ENCODE measurements at regions not wholly inside any gene's neighbourhood (a gene's known extent, or its start where the extent isn't known, plus 50 kb on each side); places are given as distances from the start of the nearest gene placed in this dataset.

GRCh38 chr3:5633960-5634359 is 446.5 kb downstream of the EDEM1 start:
- Mint-ChIP-seq H3K27me3 (ENCODE audit: low read depth in 2 of 2) (no peaks in the 10 kb centered on the region), H3K36me3 (no peaks in the 10 kb centered on the region), H3K4me3 (no peak overlapping the region), H3K4me1 (no peaks in the 10 kb centered on the region), H3K27ac (no peak overlapping the region), H3K9me3 (peaks cover 2 to 3% of the 10 kb centered on the region in 2 donors)
- no peaks in the 10 kb centered on the region for H3K27me3 ChIP-seq (ENCODE audit: control insufficient read depth, insufficient read depth, low read length)
- no peak for TF ChIP-seq CTCF (IDR thresholded peaks at IDR 0.05)
- DNase-seq (no peak), ATAC-seq (no peak)
- WGBS (ENCODE audit: insufficient coverage), result 84% methylated on average over 10 of the region's 10 CpGs
- no peaks in the 10 kb centered on the region for H3K36me3 ChIP-seq (ENCODE audit: control insufficient read depth, insufficient read depth, low read length)
- intact Hi-C loops (cut with micrococcal nuclease), result no loop called here
- no peak overlapping the region for H3K4me3 ChIP-seq (ENCODE audit: low read length)
- H3K9me3 ChIP-seq (ENCODE audit: control insufficient read depth, insufficient read depth, low read length), result peaks cover 3% of the 10 kb centered on the region
- no peak overlapping the region for H3K27ac ChIP-seq (ENCODE audit: low read length)
- no peaks in the 10 kb centered on the region for H3K4me1 ChIP-seq (ENCODE audit: control insufficient read depth, insufficient read depth, low read length)

GRCh38 chr3:5634411-5634810 is 446.9 kb downstream of the EDEM1 start:
- no peaks in the 10 kb centered on the region for H3K4me1 ChIP-seq (ENCODE audit: control insufficient read depth, insufficient read depth, low read length)
- DNase-seq (no peak), ATAC-seq (no peak)
- no peaks in the 10 kb centered on the region for H3K36me3 Mint-ChIP-seq
- H3K27ac ChIP-seq (ENCODE audit: low read length), result no peak overlapping the region
- intact Hi-C loops (cut with micrococcal nuclease), result no loop called here
- no peaks in the 10 kb centered on the region for H3K4me1 Mint-ChIP-seq
- TF ChIP-seq CTCF (IDR thresholded peaks at IDR 0.05), result no peak
- H3K4me3 Mint-ChIP-seq, result no peak overlapping the region
- no peaks in the 10 kb centered on the region for H3K36me3 ChIP-seq (ENCODE audit: control insufficient read depth, insufficient read depth, low read length)
- H3K9me3 ChIP-seq (ENCODE audit: control insufficient read depth, insufficient read depth, low read length), result peaks cover 3% of the 10 kb centered on the region
- no peak overlapping the region for H3K27ac Mint-ChIP-seq
- no peaks in the 10 kb centered on the region for H3K27me3 Mint-ChIP-seq (ENCODE audit: low read depth in 2 of 2)
- H3K9me3 Mint-ChIP-seq, result peaks cover 2 to 3% of the 10 kb centered on the region in 2 donors
- no peaks in the 10 kb centered on the region for H3K27me3 ChIP-seq (ENCODE audit: control insufficient read depth, insufficient read depth, low read length)
- H3K4me3 ChIP-seq (ENCODE audit: low read length), result no peak overlapping the region
- 92% methylated on average over 4 of the region's 6 CpGs for WGBS (ENCODE audit: insufficient coverage)

GRCh38 chr3:5635746-5636145 is 448.2 kb downstream of the EDEM1 start:
- Histone ChIP-seq H3K27ac (ENCODE audit: low read length) (no peak overlapping the region), H3K9me3 (ENCODE audit: control insufficient read depth, insufficient read depth, low read length) (peaks cover 3% of the 10 kb centered on the region), H3K27me3 (ENCODE audit: control insufficient read depth, insufficient read depth, low read length) (no peaks in the 10 kb centered on the region), H3K4me3 (ENCODE audit: low read length) (no peak overlapping the region), H3K4me1 (ENCODE audit: control insufficient read depth, insufficient read depth, low read length) (no peaks in the 10 kb centered on the region), H3K36me3 (ENCODE audit: control insufficient read depth, insufficient read depth, low read length) (no peaks in the 10 kb centered on the region)
- WGBS (ENCODE audit: insufficient coverage), result 73% methylated on average over 2 of the region's 2 CpGs
- intact Hi-C loops (cut with micrococcal nuclease), result no loop called here
- no peak overlapping the region for H3K27ac Mint-ChIP-seq
- H3K36me3 Mint-ChIP-seq, result no peaks in the 10 kb centered on the region
- ATAC-seq (no peak), DNase-seq (no peak)
- H3K4me3 Mint-ChIP-seq, result no peak overlapping the region
- no peak for TF ChIP-seq CTCF (IDR thresholded peaks at IDR 0.05)
- no peaks in the 10 kb centered on the region for H3K27me3 Mint-ChIP-seq (ENCODE audit: low read depth in 2 of 2)
- H3K4me1 Mint-ChIP-seq, result no peaks in the 10 kb centered on the region
- H3K9me3 Mint-ChIP-seq, result peaks cover 3 to 4% of the 10 kb centered on the region in 2 donors

- no peak for TF ChIP-seq CTCF (IDR thresholded peaks at IDR 0.05)
- Mint-ChIP-seq H3K36me3 (no peaks in the 10 kb centered on the region), H3K27ac (no peak overlapping the region), H3K4me1 (no peaks in the 10 kb centered on the region), H3K4me3 (no peak overlapping the region), H3K27me3 (ENCODE audit: low read depth in 2 of 2) (no peaks in the 10 kb centered on the region), H3K9me3 (peaks cover 6 to 7% of the 10 kb centered on the region in 2 donors)
- no peak for DNase-seq
- intact Hi-C loops (cut with micrococcal nuclease), result no loop called here
- peaks cover 3% of the 10 kb centered on the region for H3K9me3 ChIP-seq (ENCODE audit: control insufficient read depth, insufficient read depth, low read length)
- 98% methylated on average over 2 of the region's 2 CpGs for WGBS (ENCODE audit: insufficient coverage)
- H3K27me3 ChIP-seq (ENCODE audit: control insufficient read depth, insufficient read depth, low read length), result no peaks in the 10 kb centered on the region
- H3K27ac ChIP-seq (ENCODE audit: low read length), result no peak overlapping the region
- H3K4me3 ChIP-seq (ENCODE audit: low read length), result no peak overlapping the region
- H3K4me1 ChIP-seq (ENCODE audit: control insufficient read depth, insufficient read depth, low read length), result no peaks in the 10 kb centered on the region
- no peaks in the 10 kb centered on the region for H3K36me3 ChIP-seq (ENCODE audit: control insufficient read depth, insufficient read depth, low read length)
- no peak for ATAC-seq
Observed at GRCh38 chr3:5638550-5638949, 451.0 kb downstream of the EDEM1 start.

Measured in natural killer cell (primary cell).